Fibroblast of skin of left quadriceps (primary cell): ENCODE measurements at regions not wholly inside any gene's neighbourhood (a gene's known extent, or its start where the extent isn't known, plus 50 kb on each side); places are given as distances from the start of the nearest gene placed in this dataset.
A peak's percentile ranks its signal among the peaks of the same experiment; 100 is the strongest.
"Not testable (repeated sequence)": the region's sequence is repeated elsewhere in the genome, so short reads cannot be mapped to it uniquely, and the experiment has no call there.

Experiments used
- DNase-seq, 2 experiments: peaks; one replicate each; pipeline ENCODE4 v3.0.0-alpha.2; 2013; ENCODE audit warnings: low read depth in 2 of 2

DNA sequence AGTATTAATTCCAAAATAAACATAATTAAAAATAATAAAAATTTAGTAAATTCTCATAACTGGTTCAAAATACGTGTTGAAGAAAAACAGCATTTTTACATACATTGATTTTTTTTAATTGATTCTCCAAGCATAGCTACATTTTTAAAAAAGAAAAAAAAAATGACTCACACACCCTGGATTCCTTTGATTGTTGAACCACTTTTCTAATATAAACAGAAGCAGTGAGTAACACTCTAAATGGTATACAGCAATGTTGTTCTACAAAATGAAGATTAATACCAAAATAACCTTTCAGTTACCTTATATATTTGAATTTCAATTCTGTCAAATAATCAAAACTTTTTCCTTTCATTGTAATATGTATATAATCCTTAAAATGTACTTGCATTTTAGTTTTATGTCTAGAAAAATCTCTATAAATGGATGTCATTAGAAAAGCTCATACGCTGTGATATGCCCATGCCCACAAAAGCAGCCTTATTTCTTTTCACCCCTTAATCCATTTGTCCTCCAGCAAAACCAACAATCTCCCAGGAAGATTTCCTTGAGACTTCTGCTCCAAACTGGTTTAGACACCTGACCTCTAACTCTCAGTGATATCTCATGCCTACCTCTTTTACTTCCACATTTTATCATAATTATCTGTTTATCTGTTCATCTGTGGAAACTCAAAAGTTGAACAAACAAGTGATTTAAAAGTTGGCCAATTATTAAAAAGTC lies 246.4 kb upstream of the NR5A2 start:
- peak in 1 of 2 experiments; percentile 22 for DNase-seq

DNA sequence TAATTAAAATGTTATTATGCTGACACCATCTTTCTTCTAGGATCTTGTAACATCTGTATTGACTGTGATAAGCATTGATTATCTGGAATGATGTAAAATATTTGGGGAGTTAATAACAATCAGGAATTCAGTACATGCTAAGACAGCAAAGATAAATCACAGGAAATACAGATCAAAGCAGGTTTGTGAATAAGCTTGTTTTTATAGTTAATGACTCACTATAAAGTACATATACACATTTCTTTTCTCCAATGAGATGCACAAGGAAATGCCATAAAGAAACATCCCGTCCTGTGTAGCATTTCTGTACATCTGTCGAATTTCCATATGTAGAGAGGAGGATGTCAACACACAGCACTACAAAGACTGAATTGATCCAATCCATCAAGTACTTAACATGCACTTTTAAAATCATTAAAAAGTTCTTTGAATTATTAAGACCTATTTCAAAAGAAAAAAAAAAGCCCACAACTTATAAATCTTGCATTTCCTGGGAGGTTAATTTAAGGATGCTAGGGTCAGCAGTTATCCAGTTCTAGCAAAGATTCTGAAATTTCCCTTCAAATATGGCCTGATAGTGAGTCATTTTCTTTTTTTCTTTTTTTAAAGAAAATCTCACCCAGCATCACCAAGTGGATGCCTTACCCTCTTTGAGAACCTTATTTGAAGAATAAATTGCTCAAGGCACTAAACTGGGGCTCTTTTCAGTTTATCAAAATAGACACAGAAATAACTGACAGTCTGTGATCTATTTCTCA lies 243.2 kb upstream of the NR5A2 start:
- peak; percentile 26 to 32 for DNase-seq

DNA sequence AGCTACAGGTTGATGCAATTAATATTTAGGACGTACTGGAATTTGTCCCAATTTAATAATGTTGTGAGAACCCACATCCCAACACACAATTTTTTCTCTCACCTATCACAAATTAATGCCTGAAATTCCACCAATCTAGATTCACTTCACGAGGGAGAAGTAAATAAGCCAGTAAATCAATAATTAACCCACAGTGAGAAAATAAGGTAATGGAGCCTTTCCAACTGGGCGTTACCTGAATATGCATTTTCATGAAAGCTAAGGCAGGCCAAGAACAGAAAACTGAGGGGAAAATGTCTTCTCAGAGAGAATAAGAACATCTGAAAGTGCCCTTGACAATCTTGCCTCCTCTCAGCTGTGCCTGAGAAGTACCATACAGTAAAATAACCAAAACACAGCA lies 240.8 kb upstream of the NR5A2 start:
- DNase-seq = no peak

DNA sequence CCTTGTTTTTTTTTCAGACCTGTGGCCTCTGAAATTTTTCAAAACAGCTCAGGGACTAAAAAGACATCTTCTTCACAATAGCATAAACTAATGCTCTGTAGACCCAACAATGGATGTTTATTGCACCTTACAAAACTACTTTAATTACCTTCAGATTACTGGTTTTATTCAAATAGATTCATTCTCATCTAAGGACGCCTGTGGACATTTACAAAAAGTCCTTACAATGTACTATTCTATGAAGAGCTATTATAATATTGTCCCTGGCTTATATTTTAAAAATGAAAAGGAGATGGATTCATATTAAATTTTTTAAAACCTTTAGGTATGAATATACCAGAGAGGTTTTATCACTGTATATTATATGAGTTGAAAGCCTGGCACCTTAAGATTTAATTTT lies 238.4 kb upstream of the NR5A2 start:
- no peak for DNase-seq

DNA sequence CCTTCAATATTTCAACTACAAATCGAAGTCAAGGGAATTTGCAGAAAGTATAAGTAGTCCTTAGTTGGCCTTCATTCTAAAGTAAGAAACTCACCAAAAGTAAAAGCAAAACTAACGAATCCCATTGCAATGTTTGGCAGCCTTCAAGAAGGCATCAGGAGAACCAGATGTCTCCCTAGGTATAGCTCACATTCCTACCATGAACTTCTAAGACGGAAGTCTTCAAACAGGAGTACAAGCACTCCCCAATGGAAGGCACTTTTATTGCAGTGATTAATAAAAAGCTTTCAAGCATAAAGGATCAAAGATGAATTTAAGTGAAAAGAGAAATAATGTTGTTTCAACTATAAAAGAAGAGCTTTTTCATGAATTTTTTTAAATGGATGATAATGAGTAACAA lies 236.0 kb upstream of the NR5A2 start:
- no peak for DNase-seq

DNA sequence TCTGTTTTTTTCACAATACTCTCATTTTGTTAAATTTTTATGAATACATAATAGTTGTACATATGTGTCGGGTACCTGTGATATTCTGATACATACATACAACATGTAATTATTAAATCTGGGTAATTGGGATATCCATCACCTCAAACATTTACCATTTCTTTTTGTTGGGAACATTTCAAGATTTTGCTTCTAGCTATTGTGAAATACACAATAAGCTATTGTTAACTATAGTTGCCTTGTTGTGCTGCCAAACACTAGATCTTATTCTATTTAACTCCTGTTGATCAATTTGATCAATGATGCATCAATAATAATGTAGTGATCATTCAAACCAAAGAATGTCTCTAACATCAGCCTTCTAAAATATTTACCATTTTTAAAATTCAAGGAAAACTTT lies 234.6 kb upstream of the NR5A2 start:
- no peak for DNase-seq

DNA sequence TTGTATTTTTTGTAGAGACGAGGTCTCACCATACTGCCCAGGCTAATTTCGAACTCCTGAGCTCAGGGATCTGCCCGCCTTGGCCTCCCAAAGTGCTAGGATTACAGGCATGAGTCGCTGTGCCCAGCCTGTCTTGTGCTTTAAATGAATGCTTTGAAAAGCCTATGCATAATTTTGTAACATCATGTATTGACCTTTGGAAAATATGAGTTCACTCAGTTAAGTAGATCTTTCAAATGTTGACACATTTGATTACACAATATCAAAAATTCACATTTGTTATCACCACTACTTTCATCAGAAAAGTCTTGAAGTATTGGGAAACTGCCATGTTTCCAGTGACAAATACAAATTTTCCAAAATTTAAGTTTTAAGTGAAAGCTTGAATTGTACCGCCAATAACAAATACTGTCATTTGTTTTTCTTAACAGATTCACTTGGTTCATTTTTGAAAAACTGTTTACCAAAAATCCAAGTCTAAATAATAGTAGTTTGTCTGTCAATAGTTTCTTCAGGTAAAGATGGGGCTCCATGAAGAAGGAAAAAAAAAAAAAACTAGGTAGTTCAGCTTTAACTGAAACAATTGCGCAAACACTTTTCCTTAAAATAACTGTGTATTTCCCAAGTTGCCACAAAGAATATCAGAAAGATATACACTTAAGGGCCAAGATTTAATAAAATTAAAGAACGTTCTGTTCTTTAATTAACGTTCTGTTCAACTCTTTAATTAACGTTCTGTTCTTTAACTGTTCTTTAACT lies 233.2 kb upstream of the NR5A2 start:
- no peak for DNase-seq

DNA sequence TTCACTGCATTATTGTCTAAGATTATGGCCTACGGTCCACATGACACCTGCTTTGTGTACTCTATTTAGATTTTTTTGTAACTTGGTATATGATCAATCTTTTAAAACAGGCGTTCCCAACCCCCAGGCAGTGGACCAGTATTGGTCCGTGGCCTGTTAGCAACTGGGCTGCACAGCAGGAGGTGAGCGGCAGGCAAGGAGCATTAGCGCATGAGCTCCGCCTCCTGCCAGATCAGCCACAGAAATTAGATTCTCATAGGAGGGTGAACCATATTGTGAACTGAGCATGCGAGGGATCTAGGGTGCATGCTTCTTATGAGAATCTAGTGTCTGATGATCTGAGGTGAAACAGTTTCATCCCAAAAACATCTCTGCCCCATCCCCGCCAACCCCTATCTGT lies 228.4 kb upstream of the NR5A2 start:
- no peak for DNase-seq

DNA sequence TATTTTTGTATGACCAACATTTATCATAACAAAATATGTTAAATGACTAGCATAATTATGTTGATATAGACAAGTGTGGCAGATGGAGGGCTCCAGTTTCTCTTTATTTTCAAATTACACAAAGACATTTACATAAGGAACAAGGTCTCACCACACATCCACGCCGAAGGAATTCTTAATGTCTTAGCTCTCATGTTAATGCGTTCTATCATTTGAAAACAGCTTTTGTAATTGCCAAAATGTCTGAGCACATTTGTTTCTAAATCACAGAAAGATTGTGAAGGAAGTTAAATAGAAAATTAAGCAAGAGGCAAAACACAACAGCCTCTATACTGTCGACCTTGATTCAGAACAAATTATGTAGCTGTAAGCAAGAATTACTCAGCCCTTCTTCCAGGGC lies 223.0 kb upstream of the NR5A2 start:
- DNase-seq = no peak

DNA sequence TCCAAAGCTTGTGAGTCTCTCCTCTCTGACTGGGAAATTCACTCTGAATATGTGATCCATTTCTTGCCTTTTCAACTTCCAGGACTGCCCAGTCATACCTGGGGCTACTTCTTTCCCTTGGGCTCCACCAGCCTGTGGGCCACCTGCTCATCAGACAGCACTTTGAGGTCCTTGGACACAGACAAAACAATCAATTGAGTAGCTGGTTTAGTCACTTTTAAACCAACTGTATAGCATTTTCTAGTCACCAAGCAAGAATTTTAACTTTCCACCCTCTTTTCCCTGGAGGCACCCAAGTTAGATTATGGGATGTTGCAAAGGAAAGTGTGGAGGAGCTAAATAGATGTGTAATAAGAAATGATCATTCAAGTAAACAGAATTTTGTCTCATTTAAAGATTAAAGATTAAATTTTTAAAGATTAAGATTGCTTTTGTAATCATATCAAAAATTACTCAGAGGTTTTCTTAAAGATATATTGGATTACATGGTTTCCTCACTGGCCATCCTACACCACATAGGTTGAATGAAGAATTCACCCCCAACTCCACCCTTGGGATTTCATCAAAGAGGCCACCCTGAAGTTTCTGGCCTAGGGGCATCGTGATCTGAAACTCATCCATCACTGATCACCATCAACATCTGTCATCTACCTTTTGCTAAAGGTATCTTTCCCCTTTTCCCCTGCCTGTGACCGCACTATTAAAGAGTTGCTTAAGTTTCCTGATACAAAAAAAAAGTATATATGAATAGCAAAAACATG lies 219.2 kb upstream of the NR5A2 start:
- no peak for DNase-seq

DNA sequence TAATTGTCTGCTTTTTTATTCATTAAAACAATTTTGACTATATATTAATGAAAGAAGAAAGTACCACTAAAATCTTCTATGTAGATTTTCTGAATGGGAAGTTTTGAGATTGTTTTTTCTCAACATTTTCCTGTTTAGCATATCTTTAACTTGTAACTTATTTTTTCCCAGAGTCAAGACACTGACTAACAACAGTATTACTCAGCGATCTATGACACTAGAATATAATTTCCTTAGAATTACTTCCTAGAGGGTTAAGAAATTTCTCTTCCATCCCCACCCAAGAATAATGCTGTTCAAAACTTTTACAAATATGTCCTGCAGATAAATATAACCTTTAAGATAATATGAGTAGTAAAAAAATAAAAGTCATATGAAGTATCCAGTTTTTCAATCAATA lies 218.2 kb upstream of the NR5A2 start:
- no peak for DNase-seq

DNA sequence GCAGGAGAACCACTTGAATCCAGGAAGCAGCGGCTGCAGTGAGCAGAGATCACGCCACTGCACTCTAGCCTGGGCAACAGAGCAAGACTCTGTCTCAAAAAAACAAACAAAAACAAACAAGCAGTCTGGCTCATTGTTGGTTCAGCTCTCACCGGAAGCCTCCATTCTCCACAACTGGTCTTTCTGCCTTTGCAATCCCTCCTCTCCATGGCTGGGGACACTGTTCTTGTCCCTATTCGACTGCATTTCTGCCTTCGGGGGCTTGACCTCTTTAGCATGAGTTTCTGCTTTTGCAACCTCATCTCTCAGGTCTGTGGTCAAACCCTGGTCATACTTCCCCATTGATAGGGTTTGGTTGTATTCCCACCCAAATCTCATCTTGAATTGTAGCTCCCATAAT lies 216.3 kb upstream of the NR5A2 start:
- DNase-seq = no peak

DNA sequence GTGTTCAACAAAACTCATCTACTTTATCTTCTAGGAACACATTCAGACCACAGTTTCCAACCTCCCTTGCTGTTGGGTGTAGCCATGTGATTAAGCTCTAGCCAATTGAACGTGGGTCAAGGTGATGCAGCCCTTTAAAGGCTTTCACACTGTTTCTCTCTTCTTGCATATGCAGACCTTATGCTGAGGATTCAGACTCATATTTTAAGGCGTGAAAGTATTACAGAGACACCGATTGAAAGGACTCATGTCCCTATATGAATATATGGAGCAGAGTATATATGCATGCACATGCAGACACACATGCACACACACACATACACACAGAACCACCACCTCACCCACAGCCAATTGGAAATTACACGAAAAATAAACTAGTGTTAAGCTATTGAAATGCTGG lies 214.3 kb upstream of the NR5A2 start:
- DNase-seq = no peak

DNA sequence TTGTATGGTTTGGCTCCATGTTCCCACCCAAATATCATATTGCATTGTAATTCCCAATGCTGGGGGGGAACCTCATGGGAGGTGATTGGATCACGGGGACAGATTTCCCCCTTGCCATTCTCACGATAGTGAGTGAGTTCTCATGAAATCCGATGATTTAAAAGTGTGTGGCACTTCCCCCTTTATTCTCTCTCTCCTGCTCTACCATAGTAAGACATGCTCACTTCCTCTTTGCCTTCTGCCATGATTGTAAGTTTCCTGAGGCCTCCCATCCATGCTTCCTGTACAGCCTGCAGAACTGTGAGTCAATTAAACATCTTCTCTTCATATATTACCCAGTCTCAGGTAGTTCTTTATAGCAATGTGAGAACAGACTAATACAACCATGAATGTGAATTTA lies 211.6 kb upstream of the NR5A2 start:
- DNase-seq = no peak

DNA sequence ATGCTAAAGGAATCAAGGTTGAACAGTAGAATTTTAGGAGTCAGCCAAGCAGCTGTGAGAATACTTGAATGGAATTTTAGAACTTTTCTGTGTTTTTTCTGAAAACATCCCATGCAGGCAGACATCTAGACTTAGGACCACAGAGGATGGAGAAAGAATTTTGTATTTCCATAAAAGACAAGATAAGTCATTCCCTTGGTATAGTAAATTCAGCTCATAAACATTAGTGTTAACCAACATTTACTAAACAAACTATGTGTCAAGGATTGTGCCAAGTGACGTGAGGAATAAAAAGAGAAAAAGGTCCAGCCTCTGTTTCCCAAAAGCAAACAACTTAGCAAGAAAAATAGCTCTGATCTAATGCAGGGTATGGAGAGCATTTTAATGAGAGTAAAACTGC lies 210.2 kb upstream of the NR5A2 start:
- no peak for DNase-seq

DNA sequence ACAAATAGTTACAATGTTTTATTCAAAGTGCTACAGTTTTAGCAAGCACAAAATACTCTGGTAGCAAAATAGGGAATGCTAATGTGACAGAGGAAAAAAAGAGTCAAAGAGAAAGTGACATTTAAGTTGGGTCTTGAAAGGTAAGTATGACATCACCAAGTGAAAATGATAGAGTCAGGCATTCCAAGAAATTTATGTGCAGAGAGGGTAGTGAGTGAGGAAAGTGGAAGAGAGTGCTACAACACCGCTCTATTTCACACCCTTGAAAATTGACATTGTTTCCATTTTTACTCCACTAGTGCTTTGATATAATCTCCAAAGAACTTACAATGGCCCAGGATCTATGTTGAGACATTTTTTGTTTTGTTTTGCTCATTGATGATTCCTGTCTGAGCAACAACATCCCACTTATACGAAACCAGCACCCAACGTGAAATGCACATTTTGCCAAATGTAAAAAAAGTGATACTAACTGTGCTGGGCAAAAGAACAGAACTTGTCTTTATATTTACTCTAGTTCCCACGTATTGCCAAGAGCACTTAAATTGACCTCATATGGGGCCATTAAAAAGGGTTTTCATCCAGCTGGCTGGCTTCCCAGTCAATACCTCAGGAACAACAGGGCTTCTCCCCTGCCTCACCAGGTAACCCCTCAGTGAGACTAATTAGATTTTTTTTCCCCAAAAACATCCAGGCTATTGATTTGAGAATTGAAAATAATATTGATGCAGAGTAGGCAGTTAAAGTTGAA lies 206.3 kb upstream of the NR5A2 start:
- no peak for DNase-seq

DNA sequence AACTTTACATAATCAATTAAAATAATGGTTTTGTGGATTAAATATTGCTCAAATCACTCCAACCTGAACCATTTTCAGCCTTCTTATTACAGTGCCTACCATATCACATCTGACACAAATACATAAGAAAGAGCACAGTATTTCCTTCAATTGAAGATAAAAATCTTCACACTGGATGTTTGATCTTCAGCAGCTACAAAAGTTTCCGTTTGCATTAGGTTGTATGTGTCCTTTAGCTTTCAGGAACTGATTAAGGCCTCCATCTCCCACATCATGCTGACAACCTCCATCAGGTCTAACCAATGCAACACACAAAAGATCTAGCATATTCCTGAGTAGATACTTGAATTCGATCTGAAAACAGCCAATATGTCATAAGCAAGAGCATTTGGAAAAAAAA lies 195.1 kb upstream of the NR5A2 start:
- DNase-seq = no peak

DNA sequence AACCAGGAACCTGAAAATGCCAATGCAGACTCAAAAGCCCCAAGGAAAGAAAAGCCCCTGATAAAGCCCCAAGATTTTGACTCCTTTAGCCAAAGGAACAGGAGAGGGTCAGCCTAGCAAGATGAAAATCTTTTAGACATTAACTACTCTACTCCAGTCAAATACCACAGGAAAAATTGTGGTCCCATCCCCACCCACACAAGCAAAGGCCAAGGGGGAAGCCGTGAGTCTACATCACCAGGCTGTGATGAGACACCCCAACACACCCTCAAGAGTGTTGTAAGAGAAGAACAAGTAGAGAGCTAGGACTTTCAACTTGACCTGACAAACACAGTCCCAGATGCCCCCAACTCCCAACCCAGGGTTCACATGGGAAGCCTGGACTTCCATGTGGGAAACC lies 192.8 kb upstream of the NR5A2 start:
- DNase-seq = no peak

DNA sequence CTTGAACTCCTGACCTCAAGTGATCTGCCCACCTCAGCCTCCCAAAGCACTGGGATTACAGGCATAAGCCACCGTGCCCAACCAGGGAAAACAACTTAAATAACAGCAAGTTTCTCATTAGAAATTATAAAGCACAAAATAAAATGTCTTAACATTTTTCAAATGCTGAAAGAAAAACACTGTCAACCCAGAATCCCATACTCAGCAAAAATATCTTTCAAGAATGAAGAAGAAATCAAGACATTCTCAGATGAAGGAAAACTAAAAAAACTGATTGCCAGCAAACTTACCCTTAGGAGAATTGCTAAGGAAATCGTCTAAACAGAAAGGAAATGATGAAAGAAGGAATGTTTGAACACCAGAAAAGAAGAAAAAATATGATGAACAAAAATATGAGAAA lies 191.1 kb upstream of the NR5A2 start:
- DNase-seq = no peak

DNA sequence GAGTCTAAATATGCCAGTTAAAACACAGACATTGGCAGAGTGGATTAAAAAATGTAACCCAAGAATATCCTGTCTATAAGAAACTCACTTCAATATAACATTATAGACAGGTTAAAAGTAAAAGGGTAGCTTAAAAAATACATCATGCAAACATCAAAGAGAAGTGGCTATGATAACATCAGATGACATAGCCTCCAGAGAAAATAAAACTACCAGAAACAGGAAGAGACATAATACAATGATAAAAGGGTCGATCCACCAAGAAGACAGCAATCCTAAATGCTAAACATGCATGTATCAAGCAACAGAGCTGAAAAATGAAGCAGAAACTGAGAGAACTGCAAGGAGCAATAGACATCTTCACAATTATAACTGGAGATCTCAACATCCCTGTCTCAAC lies 190.2 kb upstream of the NR5A2 start:
- no peak for DNase-seq

DNA sequence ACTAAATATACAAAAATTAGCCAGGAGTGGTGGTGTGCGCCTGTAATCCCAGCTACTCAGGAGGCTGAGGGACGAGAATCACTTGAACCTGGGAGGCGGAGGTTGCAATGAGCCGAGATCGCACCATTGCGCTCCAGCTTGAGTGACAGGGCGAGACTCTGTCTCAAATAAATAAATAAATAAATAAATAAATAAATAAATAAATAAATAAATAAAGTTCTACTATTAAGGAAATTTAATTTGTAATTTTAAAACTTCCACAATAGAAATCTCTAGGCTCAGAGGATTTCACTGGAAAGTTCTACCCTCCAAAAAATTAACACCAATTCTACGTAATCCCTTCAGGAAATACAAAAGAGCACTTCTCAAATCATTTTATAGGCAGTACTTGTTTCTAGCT lies 187.9 kb upstream of the NR5A2 start:
- DNase-seq = not testable (repeated sequence)
